Fibroblast of upper back skin (primary cell): ENCODE measurements at regions not wholly inside any gene's neighbourhood (a gene's known extent, or its start where the extent isn't known, plus 50 kb on each side); places are given as distances from the start of the nearest gene placed in this dataset.

Experiments
- DNase-seq: peaks from one replicate; pipeline ENCODE4 v3.0.0-alpha.2; 2013

DNA sequence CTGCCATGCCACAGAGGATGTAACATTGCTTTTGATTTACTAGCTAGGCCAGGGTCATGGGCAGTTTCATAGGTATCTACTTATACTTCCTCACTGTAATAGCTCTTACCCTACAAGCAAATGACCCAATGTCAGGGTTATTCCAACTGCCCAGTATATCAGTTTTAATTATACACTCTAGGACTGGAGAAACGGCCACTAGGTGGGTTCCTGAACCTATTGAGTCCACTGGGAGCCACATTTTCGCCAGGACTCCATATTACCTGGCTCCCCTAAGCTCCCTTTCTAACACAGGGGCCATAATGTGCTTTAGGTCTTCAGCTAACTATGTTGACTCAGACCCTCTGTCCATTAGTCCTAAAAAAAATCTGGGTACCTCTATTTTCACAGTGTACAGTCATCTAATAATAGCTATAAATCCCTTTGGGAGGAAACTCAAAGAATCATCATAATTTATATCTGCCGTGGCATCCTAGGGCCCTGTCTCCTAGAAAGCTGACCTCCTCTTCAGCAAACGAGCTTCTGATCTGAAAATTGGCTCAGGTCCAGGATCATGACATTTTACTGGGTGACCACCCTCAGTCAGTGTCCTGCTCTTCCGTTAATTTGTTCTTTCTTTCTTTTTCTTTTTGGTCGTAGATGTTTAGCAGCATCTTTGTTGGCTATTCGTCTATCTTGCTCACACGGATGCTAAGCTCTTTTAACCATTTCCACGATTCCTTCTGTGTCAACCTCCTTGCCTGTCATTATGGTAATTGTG lies 244.3 kb downstream of the FAM76B start:
- no peak for DNase-seq

DNA sequence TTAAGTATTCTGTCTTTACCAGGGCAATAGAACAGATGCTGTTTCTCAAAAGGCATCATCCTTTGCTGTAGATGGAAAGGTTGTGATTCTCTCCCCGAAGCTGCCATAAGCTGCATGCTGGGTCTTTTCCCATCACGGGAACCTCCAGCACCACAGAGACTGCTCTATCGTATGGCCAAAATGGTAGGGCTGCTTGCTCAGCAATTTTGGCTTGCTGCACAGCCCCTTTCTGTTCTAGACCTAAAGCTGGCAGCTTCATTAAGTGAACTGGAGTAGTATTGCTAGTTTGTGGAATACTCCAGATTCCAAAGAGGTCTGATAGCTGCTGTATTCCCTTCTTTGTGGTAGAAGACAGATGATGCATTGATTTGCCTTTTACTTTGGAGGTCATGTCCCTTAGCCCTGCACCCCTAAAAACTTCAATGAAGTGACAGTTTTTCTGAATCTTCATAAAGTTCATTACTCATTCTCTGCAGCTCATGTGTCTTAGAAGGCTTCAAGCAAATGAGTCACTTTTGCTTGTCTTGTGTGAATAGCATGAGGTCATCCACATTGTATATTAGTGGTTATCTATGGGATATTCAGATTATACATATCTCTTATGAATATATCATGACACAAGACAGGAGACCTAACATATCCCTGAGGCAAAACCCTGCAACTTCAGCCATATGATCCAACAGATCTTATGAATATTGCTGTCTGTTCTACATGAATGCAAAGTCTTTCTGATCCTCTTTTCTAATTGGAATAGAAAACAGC lies 245.3 kb downstream of the FAM76B start:
- peak; percentile 84 for DNase-seq

DNA sequence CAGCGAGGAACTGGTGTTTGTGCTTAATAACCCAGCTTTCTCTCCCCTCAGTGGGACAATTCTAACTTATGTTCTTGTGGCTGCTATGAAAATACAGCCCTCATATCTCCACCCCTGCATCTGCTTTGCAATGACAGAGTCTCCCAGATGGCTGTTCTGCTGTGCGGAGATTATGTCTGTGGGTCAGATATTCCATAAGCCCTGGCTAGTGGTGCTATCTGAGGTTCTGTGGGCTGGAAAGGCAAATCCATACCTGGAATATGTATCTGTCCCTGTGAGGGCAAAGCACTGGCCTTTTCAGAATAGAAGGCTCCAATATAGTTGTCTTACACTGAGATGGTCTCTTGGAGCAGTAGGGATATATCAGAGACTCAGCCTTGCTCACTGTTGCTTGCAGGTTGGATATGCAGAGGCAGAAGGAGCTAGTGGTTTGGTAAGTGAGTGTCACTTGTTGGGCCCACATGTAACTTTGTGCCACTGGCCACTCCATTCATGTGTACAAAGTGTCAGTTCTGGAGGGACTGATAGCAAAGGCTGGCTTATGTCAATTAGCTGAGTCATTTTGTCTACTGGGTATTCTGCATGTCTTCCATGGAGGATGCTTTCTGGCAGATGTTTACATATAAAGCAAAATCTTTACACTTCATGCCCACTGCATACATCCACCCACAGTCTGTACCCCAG lies 246.6 kb downstream of the FAM76B start:
- DNase-seq = no peak

DNA sequence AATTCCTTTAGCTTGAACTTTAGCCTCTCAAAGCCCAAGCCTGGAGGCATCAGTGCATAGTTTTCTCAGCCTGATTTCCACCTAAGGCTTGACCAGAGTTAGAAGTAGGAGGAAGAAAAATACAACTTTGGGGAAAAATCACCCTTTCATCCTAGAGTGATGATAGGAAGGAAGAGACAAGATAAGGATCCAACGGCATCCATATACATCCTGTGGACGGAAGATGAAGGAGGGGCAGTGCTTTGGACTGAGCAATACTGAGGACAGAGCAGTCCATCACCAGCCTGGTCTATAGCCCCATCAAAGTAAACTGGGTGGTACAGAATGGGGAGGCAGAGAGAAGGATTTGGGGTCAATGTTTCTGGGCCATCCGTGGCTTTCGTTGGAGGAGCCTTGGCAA lies 247.9 kb downstream of the FAM76B start:
- no peak for DNase-seq

DNA sequence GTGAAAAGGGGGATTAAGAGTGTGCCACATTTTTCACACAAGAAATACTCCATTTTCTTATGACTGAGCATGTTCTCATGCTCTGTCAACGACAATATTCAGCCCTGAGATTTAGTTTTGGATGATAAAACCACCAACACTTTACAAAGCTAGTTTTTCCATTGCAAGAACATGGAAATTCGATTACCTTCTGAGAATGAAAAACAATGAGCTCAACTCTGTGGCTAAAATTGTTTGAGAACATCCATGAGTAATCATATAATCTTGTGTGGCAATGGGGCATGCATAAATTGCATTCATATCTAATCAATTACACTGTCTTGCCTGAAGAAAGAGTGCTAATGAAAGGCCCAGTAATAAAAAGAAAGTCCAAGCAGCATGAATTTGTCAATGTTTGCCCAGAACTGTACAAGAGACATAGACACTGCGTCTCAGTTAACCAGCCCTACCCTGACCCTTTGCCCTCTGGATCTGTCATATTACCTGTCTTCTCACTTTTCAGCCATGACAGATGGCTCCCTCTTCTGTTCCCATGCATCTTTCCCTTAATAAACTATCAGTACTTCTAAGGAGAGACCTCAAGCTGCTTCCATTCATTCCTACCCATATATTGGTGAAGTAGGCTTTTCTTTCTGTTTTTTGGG lies 253.4 kb downstream of the FAM76B start:
- peak; percentile 62 for DNase-seq

DNA sequence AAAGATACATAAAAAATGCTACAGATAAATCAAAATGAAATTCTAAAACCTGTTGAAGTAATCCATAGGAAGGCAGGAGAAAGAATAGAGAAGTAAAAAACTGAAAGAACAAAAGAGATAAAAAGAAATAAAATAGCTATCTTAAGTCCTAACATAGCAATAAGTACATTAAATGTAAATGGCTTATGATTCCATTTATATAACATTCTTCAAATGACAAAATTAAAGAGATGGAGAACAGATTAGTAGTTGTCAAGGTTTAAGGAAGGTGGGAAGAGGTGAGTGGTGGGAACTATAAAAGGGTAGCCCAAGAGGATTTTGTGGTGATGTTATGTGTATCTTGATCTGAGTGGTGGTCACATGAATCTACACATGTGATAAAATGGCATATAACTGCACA lies 254.8 kb downstream of the FAM76B start:
- no peak for DNase-seq

DNA sequence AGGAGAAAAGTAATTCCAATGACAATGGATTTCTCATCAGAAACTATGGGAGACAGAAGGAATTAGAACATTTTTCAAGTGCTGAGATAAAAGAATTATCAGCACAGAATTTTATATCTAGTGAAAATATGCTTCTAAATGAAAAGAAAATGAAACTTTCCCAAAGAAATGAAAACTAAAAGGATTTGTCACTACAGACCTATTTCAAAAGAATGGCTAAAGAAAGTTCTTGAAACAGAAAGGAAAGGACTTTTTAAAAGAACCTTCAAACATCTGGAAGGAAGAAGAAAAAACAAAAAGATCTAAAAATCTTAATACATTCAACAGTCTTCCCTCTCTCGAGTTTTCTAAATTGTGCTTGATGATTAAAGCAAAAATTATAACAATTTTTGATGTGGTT lies 255.4 kb downstream of the FAM76B start:
- no peak for DNase-seq

DNA sequence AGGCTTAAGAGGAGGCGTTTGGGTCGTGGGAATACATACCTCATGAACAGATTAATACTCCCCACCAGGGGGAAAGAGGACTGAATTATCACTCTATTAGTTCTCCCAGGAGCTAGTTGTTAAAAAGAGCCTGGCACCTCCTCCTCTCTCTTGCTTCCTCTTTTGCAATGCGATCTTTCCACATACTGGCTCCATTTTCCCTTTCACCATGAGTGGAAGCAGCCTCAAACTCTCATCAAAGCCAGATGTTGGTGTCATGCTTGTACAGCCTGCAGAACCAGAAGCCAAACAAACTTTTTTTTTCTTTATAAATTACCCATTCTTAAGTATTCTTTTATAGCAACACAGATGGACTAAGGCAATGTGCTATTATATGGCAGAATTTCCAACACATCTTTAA lies 258.5 kb downstream of the FAM76B start:
- DNase-seq = peak; percentile 69

DNA sequence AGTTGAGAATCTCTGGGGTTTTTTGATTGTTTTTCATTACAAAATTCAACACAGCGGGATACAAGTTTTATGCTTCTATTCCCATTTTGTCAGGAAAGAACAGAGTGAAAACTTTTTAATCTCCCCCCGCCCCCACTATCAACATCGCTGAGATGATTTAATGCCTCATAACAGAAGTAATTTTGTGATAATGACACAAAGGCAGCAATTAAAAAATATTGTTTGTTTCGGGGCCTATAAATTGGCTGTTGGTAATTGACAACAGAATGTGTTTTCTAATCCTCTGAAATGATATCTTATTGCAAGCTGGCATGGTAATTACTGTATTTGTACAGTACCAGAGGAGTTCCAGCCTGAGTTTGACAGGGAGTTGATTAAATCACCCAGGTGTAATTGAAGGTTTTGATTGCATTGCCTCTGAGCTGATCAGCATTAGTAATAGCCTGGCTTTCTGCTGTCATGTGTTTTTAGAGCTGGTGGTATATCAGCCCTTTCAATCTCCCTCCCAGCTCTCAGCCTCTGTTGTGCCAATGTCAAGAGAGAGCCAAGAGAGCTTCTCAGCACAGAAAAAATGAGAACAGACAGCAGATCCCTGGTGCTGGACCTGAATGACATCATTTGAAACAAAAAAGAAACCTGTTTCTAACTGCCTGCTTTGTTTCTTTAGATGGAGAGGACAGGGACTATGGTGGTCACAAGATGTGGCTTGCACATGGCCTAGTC lies 265.1 kb downstream of the FAM76B start:
- DNase-seq = no peak

DNA sequence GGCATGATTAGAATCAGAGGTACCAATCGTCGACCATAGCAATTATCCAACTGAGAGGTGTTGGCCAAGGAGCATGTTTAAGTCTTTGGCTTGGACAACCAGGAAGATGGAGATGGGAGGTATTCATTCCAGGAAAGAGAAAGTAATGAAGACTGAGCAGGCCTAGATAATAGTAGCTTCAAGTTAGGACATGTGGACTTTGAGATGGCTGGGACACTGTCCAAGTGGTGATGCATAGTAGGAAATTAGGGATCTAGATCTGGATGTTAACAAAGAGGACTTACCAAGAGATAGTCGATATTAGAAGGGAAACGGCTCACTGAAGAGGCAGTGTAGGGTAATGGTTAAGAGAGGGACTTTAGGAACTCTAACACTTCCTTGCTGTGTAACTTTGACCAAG lies 266.7 kb downstream of the FAM76B start:
- peak; percentile 46 for DNase-seq

DNA sequence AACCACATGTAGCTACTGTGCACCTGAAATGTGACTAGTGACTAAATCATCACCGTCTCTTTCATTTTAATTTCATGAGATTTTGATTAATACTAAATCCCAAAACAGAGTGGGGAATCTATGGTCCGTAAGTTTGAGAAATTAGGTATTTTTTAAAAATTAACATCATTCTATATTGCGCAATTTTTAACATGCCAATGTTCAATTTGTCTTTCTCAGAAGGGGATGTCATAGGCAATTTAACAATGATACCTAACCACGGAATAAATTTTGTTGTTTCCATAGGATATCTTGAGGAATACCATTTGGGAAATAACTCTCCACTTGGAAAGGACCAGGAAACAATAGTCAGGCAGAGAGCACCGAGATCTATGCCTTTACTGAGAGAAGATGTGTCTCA lies 267.7 kb downstream of the FAM76B start:
- DNase-seq = no peak

DNA sequence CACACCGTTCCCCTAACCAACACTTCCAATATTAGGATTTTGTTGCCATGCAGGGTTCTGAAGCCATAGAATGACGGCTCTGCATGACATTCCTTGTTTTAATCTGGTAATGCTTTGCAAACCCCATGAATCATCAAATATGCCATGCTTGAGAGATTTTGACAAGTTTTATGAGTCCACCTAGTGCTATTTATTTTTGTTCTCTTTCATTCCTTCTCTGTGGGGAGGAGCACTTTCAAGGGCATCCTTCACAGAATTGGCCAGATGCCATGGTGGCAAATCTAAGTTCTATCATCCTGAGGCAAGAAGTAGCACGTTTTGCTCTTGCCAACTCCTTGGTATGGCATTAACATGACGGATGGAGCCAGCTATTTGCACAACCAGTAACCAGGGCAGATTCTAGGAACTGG lies 268.4 kb downstream of the FAM76B start:
- DNase-seq = peak; percentile 57

DNA sequence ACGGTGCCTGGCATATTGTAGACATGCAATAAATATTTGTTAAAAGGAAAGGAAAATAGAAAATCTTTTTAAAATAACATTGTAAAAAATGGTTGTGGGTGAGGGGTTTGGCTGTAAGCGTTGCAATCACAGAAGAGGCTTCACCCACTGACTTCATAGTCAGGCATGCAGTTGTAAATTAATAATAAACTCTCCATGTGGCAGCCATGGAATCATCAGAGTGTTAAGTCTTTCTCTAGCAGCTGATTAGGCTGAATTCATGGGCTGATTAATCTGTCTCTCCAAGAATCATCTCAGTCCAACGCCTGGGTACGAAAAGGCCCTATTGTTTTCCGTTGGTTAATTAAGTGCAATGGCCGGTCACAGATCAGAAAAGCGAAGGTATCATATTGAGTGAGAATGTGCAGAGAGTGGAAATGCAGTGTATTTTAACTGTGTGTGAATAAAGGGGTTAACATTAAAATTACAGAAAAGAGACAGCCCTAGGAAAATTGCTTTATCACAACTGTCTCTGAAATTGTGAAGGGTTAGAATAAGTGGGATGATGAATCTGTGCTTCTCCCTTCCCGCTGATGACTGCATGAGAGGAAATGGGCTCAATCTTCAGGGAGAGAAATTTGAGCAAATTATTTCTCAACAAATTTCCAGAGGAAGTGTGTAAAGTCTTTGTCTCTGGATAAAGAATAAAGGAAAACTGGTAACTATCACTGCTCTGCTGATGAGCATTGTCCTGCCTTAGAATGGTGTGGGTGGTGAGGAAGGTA lies 269.0 kb downstream of the FAM76B start:
- no peak for DNase-seq

DNA sequence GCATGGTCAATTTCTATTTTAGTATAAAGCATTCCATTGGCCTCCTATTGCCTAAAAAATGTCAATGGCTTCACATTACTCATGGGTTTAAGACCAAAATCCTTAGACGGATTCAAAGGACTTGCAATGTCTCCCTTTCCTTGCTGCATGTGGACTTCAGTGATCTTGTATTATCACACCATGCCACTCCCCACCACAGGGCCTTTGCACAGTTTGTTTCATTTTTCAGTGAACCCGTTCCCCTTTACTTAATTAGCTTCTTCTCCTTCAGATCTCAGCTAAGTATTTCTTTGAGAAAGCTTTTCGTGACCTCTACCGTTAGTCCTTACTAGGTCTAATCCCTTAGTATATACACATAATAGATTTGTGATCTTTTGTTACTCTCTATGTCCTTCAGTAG lies 269.7 kb downstream of the FAM76B start:
- DNase-seq = no peak

DNA sequence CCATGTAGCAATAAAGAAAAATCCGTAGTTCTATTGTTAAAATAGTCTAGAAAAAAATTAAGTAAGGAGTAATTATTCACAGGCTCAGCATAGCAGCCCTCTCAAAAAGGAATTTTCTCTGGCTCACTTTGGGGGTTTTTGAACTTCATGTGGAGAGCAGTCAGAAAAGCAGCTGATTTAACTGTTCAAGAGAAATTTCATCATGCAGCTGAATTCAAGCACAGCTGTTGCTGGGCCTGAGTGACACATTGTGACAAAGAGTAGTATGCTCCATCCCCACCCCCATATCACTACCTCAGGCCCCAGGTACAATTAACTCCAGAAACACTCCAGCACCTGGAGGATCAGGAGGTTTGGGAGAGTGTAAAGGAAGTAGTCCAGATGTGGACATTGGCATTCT lies 272.1 kb downstream of the FAM76B start:
- peak; percentile 79 for DNase-seq

DNA sequence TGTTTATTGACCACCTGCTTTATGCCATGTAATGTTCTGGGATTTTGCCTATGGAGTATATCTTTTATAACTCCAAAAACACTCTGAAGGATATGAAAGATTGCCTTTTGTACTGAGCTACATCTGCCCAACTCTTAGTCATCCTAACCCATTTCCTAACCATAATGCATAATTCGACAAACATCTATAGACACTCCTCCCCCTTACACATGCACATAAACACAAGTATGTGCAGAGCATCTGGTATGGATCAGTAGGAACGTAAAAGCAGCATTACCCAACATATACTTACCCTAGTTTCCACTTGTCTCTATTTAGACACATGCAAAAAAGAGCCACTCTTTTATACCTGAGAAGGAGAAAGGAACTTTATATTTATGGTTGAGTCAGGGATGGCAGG lies 272.8 kb downstream of the FAM76B start:
- peak; percentile 97 for DNase-seq

DNA sequence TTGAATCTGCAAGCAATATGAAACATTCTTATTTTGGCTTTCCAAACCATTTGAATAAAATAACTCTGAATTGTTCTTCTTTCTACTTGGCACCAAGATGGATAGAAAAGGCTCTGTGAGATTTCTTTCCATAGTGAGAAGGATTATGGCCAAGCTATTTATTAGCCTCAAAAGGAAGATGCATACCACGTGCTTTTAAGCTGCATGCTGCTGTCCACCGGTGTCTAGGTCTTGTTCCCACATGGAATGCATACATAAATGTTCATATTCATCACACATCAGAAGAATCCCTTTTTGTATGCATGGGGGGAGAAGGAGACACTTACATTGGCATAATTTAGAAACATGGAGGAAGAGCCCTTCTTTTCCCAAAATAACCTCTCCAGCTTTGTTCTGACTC lies 273.4 kb downstream of the FAM76B start:
- DNase-seq = no peak

DNA sequence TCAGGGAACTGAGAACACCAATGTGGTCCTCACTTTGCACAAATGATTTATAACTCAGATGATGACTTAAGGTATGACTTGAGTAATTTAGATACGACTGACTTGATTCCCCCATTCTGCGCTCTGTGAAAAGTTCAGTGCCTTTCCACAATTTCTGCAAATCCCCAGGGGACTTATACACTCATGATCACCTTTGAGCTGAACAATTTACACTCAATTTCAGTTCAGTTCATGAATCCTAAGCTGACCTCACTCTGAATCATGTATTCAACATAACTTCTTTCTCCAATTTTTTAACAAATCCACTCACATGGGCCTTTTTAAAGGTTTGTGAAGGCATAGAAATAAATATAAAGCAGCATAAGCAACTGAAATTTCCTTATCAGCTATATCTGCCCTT lies 274.2 kb downstream of the FAM76B start:
- DNase-seq = peak; percentile 83

DNA sequence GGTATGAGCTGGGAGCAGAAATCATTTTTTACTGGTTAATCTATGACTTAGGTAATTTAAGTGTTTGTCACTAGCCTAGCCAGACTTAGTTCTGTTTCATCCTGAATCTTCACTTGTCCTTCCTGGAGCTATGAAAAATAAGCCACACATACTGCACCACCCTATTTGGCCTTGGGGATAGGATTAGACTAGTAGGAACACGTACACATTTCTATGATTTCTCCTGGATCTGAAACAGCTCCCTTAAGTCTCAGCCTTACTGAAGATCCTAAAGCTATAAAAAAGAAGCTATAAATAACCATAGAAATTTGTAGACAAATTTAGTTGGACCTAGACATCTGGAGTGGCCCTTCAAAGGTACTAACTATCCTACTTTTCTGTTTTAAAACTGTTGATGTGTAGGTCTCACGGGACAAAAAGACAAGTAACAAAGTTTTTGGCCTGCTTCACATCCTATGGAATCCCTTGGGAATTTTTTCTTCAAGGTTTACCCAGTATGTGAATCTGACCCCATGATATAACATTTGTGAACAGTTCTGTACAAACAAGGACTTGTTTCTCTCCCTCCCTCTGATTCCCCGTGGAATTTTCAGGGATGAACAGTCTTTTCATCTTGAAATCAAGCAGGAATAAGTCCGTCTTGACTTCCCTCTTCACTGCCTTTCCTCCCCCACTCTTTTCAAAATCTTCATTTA lies 275.0 kb downstream of the FAM76B start:
- peak; percentile 34 for DNase-seq

DNA sequence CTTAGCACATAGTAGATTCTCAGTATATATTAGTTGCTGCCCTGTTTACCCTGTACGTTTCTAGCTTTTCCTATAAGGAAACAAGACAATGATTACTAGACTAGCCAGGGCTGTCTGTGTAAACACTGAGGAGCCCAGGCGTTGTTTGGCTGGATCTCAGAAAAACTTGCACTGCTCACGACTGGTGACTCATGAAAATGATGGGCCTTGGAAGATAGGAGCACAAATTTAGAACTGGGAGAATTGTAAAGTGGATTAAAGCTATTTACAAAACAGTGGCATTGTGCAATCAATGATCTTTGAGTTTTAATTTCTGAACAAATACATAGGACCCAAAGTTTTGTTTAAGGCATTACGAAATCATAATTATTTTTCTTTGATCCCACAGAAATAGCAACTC lies 276.9 kb downstream of the FAM76B start:
- DNase-seq = peak; percentile 94

DNA sequence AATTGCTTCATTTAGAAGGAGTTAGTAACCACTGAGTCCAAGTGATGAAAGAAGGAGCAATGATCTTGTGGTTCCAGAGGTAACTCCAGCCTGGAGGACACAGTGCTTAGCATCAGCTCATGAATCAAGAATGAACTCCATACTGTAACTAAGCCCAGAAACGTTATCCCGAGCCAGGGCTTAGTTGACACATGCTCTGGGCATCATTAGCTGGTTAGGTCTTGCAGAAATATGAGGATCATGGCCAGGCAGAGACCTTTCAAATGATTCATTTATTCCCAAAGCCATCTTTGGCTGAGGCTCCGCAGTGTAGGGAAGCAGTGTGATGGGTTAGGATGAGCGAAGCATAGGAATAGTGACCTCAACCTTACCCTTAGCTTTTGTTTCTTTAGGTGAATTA lies 277.4 kb downstream of the FAM76B start:
- DNase-seq = peak; percentile 98
